HG03045 (cell line): ENCODE measurements at regions not wholly inside any gene's neighbourhood (a gene's known extent, or its start where the extent isn't known, plus 50 kb on each side); places are given as distances from the start of the nearest gene placed in this dataset.

Experiments
- ATAC-seq: cut with Tn5 transposase; IDR thresholded peaks from one replicate; pipeline ENCODE4 v1.9.1; 2021; ENCODE audit warnings: mild to moderate bottlenecking, moderate library complexity; ENCODE audit not compliant: unreplicated experiment

DNA sequence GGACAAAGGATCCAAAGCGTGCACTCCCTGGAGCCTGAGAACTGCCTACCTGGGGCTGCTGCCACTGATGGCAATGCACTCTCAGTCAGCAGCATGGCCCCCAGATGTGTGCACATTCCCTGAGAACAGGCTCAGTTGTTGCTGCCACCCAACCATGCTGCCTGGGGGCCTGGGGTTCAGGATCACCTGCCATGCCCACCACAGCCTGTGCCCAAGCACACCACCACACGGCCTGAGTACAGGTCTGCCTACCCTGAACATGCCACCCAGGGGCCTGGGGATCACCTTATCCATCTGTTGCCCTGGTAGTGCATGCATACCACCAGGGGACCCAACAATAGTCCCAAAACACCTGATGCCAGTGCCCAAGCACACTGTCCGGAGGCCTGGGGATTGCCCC, 1174.5 kb downstream of the SORCS1 start:
- ATAC-seq = no peak

DNA sequence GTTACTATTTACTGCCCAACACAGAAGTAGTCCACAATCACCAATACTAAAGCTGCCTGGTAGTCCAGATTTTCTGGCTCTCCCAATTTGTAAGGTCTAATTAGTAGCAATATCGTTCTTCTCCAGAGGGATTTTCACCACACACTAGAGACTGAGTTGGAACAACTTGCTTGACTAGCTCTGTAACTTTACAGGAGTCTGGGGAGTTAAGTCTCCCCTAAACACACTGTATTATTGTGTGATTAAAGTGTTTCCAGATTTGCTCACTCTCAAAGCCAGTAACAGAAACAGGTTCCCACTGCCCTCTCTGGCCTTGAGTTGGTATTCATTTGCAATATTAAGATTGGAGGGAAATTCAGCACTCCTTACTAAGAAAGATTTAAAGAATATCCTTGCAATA, 1175.7 kb downstream of the SORCS1 start:
- ATAC-seq = no peak

DNA sequence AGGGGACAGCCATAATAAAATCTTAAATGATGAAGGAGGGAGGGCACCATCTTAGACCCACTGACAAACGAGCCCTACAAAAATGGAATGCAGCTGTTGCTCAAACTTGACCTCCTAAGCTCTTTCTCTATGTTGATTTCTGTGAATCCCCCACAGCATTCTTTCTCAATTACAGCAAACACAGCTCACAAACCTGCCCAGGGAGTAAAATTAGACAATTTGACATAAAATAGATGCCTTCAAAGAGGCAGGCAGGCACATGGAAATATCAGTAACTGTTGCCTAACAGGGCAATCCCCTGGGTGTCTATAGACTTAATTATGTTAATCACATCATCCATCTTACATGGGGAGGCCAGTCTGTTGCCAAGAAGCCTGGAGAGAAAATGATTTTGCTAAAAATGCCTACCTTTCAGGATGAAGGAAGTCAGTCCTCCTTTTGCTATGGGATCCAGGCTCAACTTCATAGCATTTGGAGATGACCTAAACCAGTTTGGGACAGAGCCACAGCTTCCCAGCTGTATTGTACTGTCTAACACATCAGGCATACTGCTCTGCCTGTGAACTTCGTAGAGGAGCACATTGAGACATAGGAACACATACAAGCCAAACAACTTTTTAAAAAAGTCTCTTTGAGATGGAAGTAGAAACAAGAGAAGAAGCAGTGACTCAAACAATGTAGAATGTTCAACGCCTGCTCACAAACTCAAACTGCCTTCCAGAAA, 1177.4 kb downstream of the SORCS1 start:
- ATAC-seq = no peak

DNA sequence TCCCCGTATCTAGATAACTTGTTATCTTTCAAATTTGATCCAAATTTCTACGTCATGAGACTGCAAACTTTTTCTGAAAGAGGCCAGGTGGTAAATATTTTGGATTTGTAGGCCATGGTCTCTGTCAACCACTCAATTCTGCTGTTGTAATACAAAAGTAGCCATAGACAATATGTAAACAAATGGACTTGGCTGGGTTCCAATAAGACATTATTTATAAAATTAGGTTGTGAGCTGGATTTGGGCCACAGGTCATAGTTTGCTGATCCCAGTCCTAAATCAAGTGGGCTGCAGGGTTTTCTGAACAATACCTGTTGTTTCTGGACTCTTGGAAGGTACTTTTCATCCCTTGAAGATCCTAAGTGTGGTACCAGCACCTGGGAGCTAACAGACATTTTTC, 1178.0 kb downstream of the SORCS1 start:
- ATAC-seq = no peak

DNA sequence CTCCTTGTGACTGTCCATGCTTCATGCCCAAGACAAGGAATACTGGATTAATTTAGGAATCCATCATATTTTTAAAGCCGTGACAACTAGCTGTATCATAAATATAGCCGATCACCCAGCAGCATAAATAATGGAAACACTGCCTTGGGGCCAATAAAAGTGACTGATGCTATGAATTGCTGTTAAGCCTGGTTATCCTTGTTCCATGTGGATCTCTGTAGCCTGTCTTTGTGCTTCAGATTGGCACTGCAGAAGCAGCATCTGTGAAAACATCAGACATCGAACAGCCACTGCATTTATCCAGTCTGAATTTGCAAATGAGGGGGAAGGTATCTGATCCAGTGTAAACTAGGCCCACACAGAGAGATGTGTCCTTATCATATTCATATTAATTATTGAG, 1181.8 kb downstream of the SORCS1 start:
- no peak for ATAC-seq

DNA sequence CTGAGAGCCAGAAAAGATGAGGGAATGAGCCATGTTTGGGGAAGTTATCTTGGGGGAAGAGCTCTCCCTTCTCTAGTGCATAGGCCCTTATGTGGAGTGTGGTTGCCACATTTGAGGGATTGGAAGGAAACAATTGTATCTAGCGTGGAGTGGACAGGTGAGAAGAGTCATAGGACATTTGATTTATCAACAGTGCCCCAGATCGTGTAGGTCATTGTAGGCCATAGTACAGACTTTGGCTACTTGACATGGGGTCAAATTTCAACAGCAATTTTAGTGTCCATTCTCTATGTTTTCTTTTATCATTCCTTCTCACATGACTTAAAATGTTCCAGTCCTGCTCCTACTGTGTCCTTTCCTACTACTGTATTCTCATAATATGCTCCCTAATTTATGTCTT, 1182.8 kb downstream of the SORCS1 start:
- no peak for ATAC-seq

DNA sequence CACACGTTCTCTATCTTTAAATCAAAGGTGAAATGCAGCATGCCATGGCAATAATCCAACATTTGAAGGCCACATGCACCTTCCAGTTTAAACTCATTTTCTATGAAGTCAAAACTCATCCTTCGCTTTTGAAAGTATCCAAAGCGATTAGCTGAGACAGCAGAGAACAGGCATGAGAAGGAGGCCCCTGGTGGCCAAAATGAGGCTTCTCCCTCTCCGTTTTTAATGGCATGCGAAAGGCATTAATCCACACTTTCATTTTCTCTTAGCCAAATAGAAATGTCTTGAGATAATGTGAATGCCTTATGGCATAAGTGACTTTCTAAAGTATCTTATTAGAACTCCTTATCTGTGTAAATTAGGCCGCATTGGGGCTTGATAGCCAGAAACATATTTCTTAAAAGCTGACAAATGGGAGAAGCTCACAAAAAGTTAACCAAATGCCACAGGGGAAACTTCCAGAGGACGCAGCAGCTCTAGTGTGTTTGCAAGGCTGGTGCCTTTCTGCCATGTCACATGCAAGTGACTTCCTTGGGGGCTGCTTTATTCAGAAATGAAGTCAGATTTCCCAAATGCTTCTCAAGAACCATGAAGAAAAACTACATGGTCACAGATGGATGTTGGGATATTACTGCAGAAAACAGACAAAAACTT, 1189.6 kb downstream of the SORCS1 start:
- ATAC-seq = no peak

DNA sequence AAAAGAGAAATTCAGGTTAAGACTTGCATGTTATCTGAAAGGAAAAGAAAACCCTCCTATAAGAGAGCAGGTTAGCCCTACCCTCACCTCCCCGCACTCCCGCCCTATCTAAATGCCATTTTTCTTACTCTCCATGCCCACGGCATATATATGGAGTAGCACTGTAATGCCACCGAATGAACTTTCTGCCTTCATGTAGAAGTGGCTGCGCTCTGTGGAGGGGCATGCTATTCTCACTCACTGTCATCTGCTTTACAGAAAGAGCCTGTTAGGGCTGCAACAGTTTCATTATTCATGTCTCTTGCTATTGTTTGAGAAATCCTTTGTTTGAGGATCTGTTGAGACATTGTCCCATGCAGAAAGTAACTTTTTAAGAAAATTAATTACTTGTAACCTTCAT, 1190.6 kb downstream of the SORCS1 start:
- no peak for ATAC-seq

DNA sequence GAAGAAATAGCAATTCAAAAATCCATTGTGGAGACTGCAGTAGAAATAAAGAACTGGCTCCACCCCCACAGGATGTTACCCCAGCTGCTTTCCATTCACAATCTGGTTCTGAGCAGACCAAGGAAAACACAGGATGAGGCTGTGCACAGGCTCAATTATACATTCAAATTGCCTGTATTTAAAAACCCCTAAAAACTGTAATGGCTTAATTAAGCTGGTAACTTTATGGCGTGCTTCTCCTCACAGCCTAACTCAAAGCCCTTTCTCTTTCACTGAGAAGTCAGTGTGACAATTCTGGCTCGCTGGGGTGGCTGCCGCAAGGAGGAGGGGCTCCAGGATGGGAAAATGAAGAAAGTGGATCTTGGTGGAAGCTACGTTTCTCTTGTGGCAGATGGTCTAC, 1191.1 kb downstream of the SORCS1 start:
- ATAC-seq = no peak

DNA sequence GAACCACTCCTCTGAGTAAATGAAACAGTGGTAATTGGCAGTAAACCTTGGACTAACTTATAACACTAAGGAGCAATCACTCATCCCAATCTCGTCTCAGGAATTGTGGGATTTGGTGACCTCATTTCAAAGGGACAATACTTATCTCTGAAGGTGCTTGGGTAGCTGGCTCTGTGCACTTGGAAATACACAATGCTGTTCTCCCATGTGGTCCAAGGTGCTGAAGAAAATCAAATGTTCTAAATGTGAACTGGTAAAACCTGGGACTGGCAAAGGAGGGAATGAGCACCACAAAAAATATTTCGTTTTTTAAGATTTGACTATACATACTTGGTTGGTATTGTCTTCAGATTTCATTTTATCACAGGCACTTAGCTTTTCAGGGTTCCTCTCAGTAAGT, 1193.0 kb downstream of the SORCS1 start:
- no peak for ATAC-seq

DNA sequence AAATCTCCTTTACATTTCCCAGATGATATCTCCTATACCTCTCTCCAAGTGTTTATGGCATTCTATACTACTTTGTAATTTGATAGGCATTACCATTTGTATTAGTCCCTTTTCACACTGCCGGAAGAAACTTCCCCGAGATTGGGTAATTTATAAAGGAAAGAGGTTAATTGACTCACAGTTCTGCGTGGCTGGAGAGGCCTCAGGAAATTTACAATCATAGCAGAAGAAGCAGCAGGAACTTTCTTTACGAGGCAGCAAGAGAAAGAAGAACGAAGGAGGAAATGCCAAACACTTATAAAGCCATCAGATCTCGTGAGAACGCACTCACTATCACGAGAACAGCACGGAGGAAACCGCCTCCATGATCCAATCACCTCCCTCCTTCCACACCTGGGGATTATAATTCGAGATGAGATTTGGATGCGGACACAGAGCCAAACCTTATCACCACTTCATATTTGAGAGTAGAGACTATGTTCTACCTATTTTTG, 1194.6 kb downstream of the SORCS1 start:
- ATAC-seq = no peak

DNA sequence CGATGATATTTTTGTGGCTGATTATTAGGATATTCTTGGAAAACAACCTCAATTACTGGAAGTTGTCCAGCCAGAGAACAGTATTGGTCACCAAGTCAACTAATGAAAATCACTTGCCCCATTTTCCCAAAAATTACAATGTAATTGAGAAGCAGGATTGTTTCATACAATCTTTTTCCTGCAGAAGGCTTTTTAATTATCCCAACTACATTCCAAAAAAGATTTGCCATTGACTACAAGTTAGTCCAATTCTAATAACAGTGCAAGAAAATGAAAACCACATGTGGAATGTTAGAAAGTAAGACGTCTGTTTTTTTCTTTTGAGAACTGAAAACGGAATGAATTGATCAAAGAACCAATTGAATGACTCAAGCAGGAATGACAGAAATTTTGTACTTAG, 1195.8 kb downstream of the SORCS1 start:
- no peak for ATAC-seq

DNA sequence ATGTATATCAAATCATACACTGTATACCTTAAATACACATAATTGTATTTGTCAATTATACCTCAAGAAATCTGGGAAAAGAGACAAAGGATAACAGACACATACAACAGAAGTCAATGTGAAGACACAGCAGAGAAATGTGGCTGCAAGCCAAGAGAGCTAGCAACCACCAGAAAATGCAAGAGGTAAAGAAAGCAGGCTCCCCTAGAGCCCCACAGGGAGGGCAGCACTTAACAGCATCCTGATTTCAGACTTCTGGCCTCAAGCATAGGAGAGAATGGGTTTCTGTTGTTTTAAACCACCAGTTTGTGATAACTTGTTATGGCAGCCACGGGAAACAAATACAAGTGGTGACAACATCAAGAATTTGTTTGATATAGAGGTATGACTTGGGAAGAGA, 1197.2 kb downstream of the SORCS1 start:
- no peak for ATAC-seq

DNA sequence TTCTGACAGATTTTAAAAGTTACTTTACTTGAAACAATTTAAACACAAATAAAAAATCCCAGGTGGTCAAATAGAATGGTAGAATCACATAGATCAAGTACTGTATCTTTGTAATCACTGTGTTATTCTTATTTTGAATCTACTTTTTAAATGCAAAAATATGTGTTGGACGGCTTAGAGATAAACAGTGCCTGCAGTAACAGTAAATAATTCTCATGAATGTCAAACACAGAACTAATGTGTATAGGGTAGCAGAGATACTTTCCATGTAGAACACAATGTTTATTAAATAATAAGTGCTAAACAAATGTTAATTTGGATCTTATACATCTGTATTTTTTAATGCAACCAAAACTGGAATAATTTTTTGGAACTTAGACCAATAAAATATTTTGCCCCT, 1199.4 kb downstream of the SORCS1 start:
- no peak for ATAC-seq

DNA sequence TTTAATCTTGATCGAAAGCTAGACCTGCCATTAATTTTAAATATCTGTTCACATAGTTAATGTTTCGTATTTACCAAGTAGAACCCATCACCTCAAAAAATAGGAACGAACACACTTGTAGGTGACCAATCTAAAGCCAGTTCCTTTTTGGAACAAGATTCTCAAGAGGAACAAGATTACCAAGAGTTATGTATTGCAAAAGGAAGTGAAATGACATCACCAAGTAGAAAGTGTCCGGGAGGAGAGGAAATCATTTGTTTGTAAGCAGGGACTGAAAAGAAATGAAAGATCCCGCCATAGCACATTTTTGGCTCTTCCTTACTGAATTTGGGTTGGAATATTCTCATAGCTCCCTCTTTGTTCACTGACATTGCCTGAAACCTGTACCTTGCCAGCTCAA, 1200.5 kb downstream of the SORCS1 start:
- no peak for ATAC-seq

DNA sequence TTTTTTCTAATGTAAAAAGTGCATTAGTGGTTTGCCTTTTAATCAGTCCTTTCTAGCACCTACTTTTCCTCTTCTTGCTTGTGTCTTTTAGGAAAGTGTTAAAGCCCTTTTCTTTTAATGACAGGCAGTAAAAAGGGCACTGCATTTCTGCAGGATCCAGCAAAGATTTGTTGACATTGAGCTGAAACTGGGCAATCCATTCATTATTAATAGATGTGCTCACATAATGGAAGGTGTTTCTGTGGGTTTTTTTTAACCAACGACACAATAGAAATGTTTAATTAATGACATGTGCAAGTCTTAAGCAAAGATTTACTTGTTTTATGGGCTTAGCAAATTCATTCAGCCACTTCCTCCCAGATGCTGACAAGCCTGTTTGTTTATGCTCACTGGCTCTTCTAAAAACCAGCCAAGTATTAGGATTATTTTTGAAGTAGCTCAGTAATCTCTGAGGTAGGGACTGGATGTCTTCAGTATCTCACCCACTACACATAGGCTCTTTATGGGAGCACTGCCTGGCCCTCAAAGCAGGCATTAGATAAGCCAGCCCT, 1201.1 kb downstream of the SORCS1 start:
- ATAC-seq = no peak

DNA sequence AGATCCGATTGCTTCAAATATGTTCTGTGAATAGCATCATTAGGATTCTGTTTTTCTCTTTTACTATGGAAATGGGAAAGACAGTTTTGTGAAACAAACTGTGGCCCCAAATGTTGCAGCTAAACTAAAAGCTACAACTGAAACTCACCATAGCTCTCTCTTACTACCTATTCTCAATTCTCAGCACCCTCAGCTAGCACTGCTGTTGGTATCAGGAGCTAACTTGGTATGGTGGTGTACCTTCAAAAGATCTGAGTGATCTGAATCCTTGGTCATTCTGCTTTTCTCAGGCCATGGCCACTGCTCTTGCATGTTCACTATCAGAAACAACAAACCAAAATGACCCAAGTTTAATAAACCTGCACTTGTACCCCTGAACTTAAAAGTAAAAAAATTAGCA, 1208.0 kb downstream of the SORCS1 start:
- no peak for ATAC-seq

DNA sequence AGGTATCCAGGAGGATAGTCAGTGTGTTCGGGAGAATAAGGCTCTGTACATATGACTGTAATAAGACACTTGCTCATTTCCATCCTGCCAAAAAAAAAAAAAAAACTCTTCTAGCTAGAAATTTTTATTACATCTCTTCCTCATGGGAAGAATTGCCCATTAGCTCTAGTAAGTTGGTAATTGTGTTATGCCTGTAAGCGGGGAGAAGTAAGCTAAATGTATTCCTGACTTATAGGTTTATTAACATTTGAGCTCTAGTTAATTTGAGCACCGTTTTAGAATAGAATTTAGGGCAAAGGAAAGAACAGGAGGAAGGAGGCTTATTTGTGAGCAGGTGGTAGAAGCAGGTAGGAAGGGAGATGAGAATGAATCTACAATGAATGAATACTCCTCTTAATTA, 1210.6 kb downstream of the SORCS1 start:
- no peak for ATAC-seq

DNA sequence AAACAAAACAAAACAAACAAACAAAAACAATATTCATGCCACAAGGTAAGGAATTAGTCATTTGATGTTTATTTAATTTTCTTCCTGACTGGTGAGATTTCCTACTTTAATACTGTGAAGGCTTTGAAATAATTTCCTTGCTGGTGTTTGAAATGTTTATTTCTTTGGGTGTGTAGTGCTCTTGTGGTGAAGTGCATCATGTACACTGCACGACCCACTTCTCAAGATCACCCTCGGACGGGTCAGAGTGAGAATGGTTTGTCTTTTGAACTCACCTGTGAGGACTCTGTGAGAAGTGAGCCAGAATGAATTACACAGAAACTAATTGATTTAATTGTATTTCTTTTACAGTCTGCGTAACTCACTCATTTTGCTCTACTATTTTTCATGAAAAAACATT, 1211.5 kb downstream of the SORCS1 start:
- no peak for ATAC-seq

DNA sequence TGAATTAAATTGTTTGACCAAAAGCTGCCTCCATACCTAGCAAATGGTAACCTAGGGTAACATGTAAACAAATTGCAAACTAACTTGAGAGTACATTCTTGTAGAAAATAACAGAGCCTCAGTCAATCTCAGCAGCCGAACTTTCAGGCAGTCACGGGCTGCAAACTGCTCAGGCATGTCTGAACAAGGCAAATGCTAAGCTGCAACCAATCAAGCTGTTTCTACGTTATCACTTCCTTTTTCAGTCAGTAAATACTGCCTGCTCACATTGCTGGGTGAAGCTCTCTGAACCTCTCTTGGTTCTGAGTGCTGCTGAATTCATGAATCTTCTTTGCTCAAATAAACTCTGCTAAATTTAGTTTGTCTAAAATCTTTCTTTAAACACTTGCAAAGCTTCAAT, 1212.4 kb downstream of the SORCS1 start:
- ATAC-seq = peak; percentile 84

DNA sequence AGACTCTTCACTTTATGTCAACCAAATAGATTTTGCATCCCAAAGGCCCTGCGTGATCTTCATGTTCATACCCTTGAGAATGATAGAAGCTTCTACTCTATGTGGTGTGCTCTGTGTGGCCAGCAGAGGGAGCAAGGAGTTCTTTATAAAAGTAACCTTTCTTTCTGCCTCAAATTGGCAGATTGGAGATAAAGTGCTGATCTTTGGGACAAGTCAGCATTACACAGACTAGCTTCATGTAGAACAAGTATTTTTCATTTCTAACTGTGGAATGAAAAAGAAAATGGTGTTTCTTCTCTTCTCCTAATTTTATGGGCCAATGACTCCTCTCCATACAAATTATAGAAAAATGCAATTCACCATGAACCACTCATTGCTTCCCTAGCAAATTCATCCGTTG, 1214.1 kb downstream of the SORCS1 start:
- peak; percentile 62 for ATAC-seq

DNA sequence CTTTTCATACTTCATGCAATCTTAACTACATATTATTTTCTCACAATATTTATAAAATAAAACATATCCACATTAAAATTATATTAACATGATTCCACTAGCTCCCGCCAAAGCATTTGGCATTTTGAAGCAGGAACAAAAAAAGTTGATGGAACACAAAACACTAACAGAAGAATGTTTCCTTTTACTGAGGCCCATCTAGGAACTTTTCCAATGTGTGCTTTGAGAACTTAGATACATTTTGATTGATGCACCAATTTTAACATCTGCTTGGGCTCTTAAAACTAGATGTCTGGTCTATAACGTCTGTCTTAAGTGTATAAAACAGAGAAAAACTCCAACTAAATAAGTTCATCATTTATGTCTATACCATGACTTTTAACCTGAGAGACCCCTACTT, 1214.8 kb downstream of the SORCS1 start:
- no peak for ATAC-seq
